ENCODE measurements at regions not wholly inside any gene's neighbourhood (a gene's known extent, or its start where the extent isn't known, plus 50 kb on each side); places are given as distances from the start of the nearest gene placed in this dataset.
A peak's percentile ranks its signal among the peaks of the same experiment; 100 is the strongest.

DNA sequence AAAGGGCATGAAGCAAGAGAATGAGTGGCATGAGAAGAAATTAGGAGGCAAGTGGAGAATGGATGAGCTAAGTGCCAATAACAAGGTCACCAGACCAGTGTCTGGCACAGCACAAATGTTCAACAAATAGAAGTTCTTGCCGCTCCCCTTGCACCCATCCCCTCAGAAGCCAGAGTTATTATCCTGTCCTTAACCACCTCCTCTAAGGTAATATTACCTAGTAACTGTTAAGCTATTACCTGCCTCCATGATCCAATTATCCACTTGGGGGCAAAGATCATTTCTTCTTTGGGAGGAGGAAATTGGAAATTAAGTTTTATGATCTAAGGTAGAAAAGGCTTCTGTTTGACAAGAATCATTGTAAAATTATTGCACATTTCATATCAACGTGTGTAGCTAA, 133.8 kb downstream of the FOXA2 start:
- no peak for ATAC-seq

DNA sequence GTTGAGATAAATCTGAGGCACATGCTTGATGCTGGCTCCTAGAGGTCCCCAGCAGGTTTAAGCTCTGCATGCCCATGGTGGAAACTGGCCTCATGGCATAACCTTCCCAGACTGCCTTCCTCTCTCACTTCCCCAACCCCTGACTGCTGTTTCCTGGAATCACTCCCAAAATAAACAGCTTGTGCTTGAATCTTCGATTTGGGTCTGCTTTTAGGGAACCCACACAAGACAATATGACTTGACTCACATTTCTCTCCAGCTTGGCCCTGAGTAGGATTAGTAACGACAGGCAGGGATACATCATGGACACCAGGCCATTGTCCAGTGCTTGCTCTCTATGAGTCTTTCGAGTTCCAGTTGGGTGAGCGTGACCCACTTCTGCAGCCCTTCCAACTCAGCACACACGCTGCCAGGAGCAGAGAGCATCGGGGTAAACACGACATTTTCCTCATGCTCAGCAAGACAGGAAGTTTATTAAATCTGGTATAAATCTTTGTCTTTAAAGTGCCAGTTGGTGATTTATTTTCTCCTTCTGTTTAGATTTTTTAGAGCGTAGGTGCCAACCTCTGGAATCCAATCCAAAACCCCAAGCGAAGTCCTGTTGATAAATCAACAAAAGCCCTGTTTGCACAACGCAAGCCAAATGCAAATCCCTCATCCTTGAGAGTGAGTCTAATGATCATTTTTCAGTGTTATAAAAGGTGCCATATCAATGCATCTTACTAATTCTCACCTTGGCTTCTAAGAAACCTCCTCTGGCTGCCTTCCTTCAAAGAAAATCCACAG, 135.0 kb downstream of the FOXA2 start:
- TF ChIP-seq, protein P1, sequence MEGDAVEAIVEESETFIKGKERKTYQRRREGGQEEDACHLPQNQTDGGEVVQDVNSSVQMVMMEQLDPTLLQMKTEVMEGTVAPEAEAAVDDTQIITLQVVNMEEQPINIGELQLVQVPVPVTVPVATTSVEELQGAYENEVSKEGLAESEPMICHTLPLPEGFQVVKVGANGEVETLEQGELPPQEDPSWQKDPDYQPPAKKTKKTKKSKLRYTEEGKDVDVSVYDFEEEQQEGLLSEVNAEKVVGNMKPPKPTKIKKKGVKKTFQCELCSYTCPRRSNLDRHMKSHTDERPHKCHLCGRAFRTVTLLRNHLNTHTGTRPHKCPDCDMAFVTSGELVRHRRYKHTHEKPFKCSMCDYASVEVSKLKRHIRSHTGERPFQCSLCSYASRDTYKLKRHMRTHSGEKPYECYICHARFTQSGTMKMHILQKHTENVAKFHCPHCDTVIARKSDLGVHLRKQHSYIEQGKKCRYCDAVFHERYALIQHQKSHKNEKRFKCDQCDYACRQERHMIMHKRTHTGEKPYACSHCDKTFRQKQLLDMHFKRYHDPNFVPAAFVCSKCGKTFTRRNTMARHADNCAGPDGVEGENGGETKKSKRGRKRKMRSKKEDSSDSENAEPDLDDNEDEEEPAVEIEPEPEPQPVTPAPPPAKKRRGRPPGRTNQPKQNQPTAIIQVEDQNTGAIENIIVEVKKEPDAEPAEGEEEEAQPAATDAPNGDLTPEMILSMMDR (IDR thresholded peaks at IDR 0.05): no peak
- intact Hi-C loops (cut with DNase I): no loop called here
- ATAC-seq (no peak), DNase-seq (no peak)
- Histone ChIP-seq H3K27ac (no peak overlapping the region), H3K27me3 (ENCODE audit: insufficient read depth in 3 of 3, low read length in 2 of 3) (peaks cover 0 to 2% (median 0%) of the 10 kb centered on the region in 3 donors), H3K4me3 (no peak overlapping the region), H3K4me1 (no peaks in the 10 kb centered on the region), H3K36me3 (ENCODE audit: insufficient read depth in 1 of 2, low read depth in 1 of 2) (no peaks in the 10 kb centered on the region), H3K9me3 (no peaks in the 10 kb centered on the region)
- 15 to 30% (median 20%) methylated on average over 10 of the region's 10 CpGs for WGBS, 3 donors

More for the DNA sequence above, 133.8 kb downstream of the FOXA2 start:
- TF ChIP-seq, protein P1 (IDR thresholded peaks at IDR 0.05): no peak
- no peaks in the 10 kb centered on the region for H3K4me1 ChIP-seq
- no peak overlapping the region for H3K27ac ChIP-seq
- peaks cover 0 to 4% (median 2%) of the 10 kb centered on the region in 3 donors for H3K27me3 ChIP-seq (ENCODE audit: insufficient read depth in 3 of 3, low read length in 2 of 3)
- 78 to 81% (median 80%) methylated on average over 2 of the region's 2 CpGs for WGBS, 3 donors
- intact Hi-C loops (cut with DNase I): loop anchor here in 1 of 2 donors (10.0 kb wide), 1 partner anchor 234 kb away; no protein-coding TSS in a partner anchor
- DNase-seq: no peak
- H3K9me3 ChIP-seq: no peaks in the 10 kb centered on the region
- no peaks in the 10 kb centered on the region for H3K36me3 ChIP-seq (ENCODE audit: insufficient read depth in 1 of 2, low read depth in 1 of 2)
- no peak overlapping the region for H3K4me3 ChIP-seq

DNA sequence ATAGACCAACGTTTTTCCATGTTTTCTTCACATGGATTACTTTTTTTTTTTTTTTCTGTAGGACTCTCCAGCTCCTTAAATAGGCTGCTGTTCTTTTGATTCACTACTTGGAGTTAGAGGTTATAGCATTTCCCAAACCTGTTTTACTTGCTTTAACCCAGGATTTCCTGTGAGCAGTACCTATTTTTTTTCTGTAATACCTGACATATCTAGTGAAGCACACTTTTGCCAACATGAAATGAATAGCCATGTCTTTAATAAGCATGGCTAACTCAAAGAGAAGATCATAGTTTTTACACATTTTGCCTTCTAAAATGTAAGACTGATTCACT, 137.0 kb downstream of the FOXA2 start:
- TF ChIP-seq, protein P1 (IDR thresholded peaks at IDR 0.05): no peak
- Histone ChIP-seq H3K36me3 (ENCODE audit: insufficient read depth in 1 of 2, low read depth in 1 of 2) (no peaks in the 10 kb centered on the region), H3K4me1 (no peaks in the 10 kb centered on the region), H3K27me3 (ENCODE audit: insufficient read depth in 3 of 3, low read length in 2 of 3) (peaks cover 0 to 2% (median 0%) of the 10 kb centered on the region in 3 donors), H3K4me3 (no peak overlapping the region), H3K27ac (no peak overlapping the region), H3K9me3 (no peaks in the 10 kb centered on the region)
- DNase-seq (no peak), ATAC-seq (no peak)
- intact Hi-C loops (cut with DNase I): no loop called here
- WGBS, 3 donors: 0 to 10% (median 9%) methylated on average over 1 of the region's 1 CpG

DNA sequence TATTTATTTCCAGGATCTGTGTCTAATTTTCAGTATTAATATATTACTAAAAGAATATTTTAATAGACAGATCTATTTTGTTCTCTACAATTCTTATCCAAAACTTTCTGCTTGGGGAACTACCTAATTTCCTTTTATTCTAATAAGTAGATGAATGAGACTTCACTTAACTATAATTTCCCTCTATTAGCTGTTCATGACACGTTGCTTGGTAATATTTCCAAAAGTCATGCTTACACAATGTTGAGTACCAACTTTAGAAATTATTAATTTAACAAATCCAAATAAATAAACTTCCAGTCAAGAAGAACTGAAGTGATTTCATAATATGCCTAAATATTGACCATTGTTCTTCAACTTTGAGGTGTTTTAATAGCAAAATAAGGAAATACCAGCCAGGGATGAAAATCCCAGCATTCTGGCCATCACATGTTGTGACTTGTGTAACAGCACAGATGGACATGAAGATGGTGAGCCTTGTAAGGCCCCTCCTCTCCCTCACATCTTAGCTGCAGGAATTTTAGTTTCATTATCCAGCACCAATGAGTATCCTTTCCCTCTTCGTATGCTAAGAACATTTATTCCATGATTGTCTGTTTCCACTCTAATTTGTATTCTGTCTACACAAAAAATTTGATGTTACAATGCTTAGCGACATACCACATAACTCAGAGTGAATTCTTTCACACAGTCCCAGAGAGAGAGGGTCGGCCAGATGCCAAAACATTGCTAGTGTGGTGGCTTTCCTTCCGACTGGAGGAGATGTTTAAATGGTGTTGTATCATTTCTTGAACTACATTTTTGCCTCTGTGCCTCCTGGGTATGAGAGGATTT, 137.5 kb downstream of the FOXA2 start:
- Histone ChIP-seq H3K27me3 (ENCODE audit: insufficient read depth in 3 of 3, low read length in 2 of 3) (peaks cover 0 to 2% (median 0%) of the 10 kb centered on the region in 3 donors), H3K4me3 (no peak overlapping the region), H3K36me3 (ENCODE audit: insufficient read depth in 1 of 2, low read depth in 1 of 2) (no peaks in the 10 kb centered on the region), H3K27ac (no peak overlapping the region), H3K9me3 (no peaks in the 10 kb centered on the region), H3K4me1 (no peaks in the 10 kb centered on the region)
- peak in 1 of 2 donors; percentile 28 for DNase-seq
- TF ChIP-seq, protein P1 (IDR thresholded peaks at IDR 0.05): no peak
- intact Hi-C loops (cut with DNase I): no loop called here
- 43 to 54% (median 51%) methylated on average over 5 of the region's 5 CpGs for WGBS, 3 donors
- no peak for ATAC-seq
